Colonic mucosa (tissue), 4 donors: ENCODE measurements at regions not wholly inside any gene's neighbourhood (a gene's known extent, or its start where the extent isn't known, plus 50 kb on each side); places are given as distances from the start of the nearest gene placed in this dataset.

Experiments
- DNase-seq: peaks from one replicate; pipeline ENCODE4 v3.0.0-alpha.2; 2020
- H3K27ac ChIP-seq: fragments of 200-600 bp; one replicate; pipeline ENCODE4 v1.8.0; 2021
- H3K27me3 ChIP-seq: fragments of 200-600 bp; one replicate; pipeline ENCODE4 v1.8.0; 2021
- H3K36me3 ChIP-seq: fragments of 200-600 bp; one replicate; pipeline ENCODE4 v1.8.0; 2021
- H3K4me1 ChIP-seq: fragments of 200-600 bp; one replicate; pipeline ENCODE4 v1.8.0; 2021; ENCODE audit warnings: mild to moderate bottlenecking
- H3K4me3 ChIP-seq: fragments of 200-600 bp; one replicate; pipeline ENCODE4 v1.8.0; 2021
- H3K9ac ChIP-seq, 2 donors: one replicate each; pipeline ENCODE4 v1.7.0; 2013; ENCODE audit warnings: control low read depth in 2 of 2, low read depth in 2 of 2, low read length in 2 of 2
- H3K9me3 ChIP-seq: fragments of 200-600 bp; one replicate; pipeline ENCODE4 v1.8.0; 2021
- CTCF ChIP-seq: fragments of 200-600 bp; IDR thresholded peaks from one replicate; pipeline ENCODE4 v1.8.0; 2022; ENCODE audit warnings: antibody characterized with exemption, mild to moderate bottlenecking
- intact Hi-C: fragments of 100-400 bp; cut with DNase I; formaldehyde crosslinking; loops from one replicate; pipeline ENCODE4 v1.14.1; 2022
- donor health status: healthy.
- donor health status: DM: no; HTN: no; CAD: no.
- donor health status: DM: no; HTN: no; CAD: no.

GRCh38 chr10:128956149-128956548 lies 510.9 kb upstream of the MGMT start:
- Histone ChIP-seq H3K9me3 (no peaks in the 10 kb centered on the region), H3K4me1 (no peaks in the 10 kb centered on the region), H3K27me3 (no peaks in the 10 kb centered on the region), H3K4me3 (no peak overlapping the region), H3K36me3 (no peaks in the 10 kb centered on the region), H3K27ac (no peak overlapping the region), H3K9ac (no peak overlapping the region)
- no peak for DNase-seq
- no peak for TF ChIP-seq CTCF
- intact Hi-C loops, result no loop called here

- H3K4me1 ChIP-seq, result no peaks in the 10 kb centered on the region
Observed at GRCh38 chr10:128957221-128957620, 509.8 kb upstream of the MGMT start.

GRCh38 chr10:128958834-128959690 lies 508.0 kb upstream of the MGMT start:
- no peak for DNase-seq
- H3K4me3 ChIP-seq, result no peak overlapping the region
- H3K27me3 ChIP-seq, result no peaks in the 10 kb centered on the region
- H3K9me3 ChIP-seq, result no peaks in the 10 kb centered on the region
- no peak for TF ChIP-seq CTCF
- H3K4me1 ChIP-seq, result no peaks in the 10 kb centered on the region
- no peaks in the 10 kb centered on the region for H3K36me3 ChIP-seq
- H3K9ac ChIP-seq, result no peak overlapping the region
- intact Hi-C loops, result no loop called here
- no peak overlapping the region for H3K27ac ChIP-seq

More at GRCh38 chr10:128957221-128957620, 509.8 kb upstream of the MGMT start:
- Histone ChIP-seq H3K27me3 (no peaks in the 10 kb centered on the region), H3K9me3 (no peaks in the 10 kb centered on the region), H3K9ac (no peak overlapping the region), H3K4me3 (no peak overlapping the region), H3K36me3 (no peaks in the 10 kb centered on the region), H3K27ac (no peak overlapping the region)
- intact Hi-C loops, result no loop called here
- no peak for TF ChIP-seq CTCF
- no peak for DNase-seq

GRCh38 chr10:128959746-128960145 lies 507.3 kb upstream of the MGMT start:
- Histone ChIP-seq H3K4me3 (no peak overlapping the region), H3K27me3 (no peaks in the 10 kb centered on the region), H3K27ac (no peak overlapping the region), H3K9me3 (no peaks in the 10 kb centered on the region), H3K36me3 (no peaks in the 10 kb centered on the region), H3K9ac (no peak overlapping the region), H3K4me1 (no peaks in the 10 kb centered on the region)
- no peak for DNase-seq
- no peak for TF ChIP-seq CTCF
- intact Hi-C loops, result no loop called here

GRCh38 chr10:128960517-128960916 lies 506.5 kb upstream of the MGMT start:
- intact Hi-C loops, result no loop called here
- no peak for DNase-seq
- Histone ChIP-seq H3K4me1 (no peaks in the 10 kb centered on the region), H3K9me3 (no peaks in the 10 kb centered on the region), H3K9ac (no peak overlapping the region), H3K36me3 (no peaks in the 10 kb centered on the region), H3K4me3 (no peak overlapping the region), H3K27ac (no peak overlapping the region), H3K27me3 (no peaks in the 10 kb centered on the region)
- TF ChIP-seq CTCF, result no peak
